Epithelial cell of esophagus (primary cell): ENCODE measurements at regions not wholly inside any gene's neighbourhood (a gene's known extent, or its start where the extent isn't known, plus 50 kb on each side); places are given as distances from the start of the nearest gene placed in this dataset.
"Not testable (repeated sequence)": the region's sequence is repeated elsewhere in the genome, so short reads cannot be mapped to it uniquely, and the experiment has no call there.

Experiments
- DNase-seq: peaks from one replicate; pipeline ENCODE4 v3.0.0; 2010; ENCODE audit warnings: low read depth
- H3K4me3 ChIP-seq: 2 replicates; pipeline ENCODE4 v1.5.1; 2011; ENCODE audit warnings: mild to moderate bottlenecking, low read length, control low read depth
- CTCF ChIP-seq: IDR thresholded peaks from 2 replicates; pipeline ENCODE4 v1.5.1; 2011; ENCODE audit warnings: low read depth, mild to moderate bottlenecking, low read length, control low read depth, inconsistent platforms; ENCODE audit not compliant: insufficient read depth; ENCODE audit errors: missing control alignments

GRCh38 chr4:170803492-170803891 is 713.7 kb upstream of the AADAT start:
- no peak overlapping the region for H3K4me3 ChIP-seq
- TF ChIP-seq CTCF: no peak

GRCh38 chr4:170801771-170802170 is 712.0 kb upstream of the AADAT start:
- H3K4me3 ChIP-seq: no peak overlapping the region
- TF ChIP-seq CTCF: no peak
- DNase-seq: no peak

More at GRCh38 chr4:170803492-170803891, 713.7 kb upstream of the AADAT start:
- DNase-seq: no peak

- no peak for TF ChIP-seq CTCF
- no peak overlapping the region for H3K4me3 ChIP-seq
- DNase-seq: no peak
These were observed 704.8 kb upstream of the AADAT start for GRCh38 chr4:170794525-170794924.

- DNase-seq, H3K4me3 ChIP-seq: not testable (repeated sequence)
These were observed 698.8 kb upstream of the AADAT start for GRCh38 chr4:170788540-170789051.

GRCh38 chr4:170777663-170778062 is 687.9 kb upstream of the AADAT start:
- no peak for DNase-seq
- TF ChIP-seq CTCF: no peak
- no peak overlapping the region for H3K4me3 ChIP-seq

- no peak overlapping the region for H3K4me3 ChIP-seq
- DNase-seq: no peak
- no peak for TF ChIP-seq CTCF
These were observed 687.2 kb upstream of the AADAT start for GRCh38 chr4:170776983-170777382.

GRCh38 chr4:170775851-170776250 is 686.1 kb upstream of the AADAT start:
- no peak for TF ChIP-seq CTCF
- H3K4me3 ChIP-seq: no peak overlapping the region
- DNase-seq: no peak

- no peak for TF ChIP-seq CTCF
- no peak for DNase-seq
- H3K4me3 ChIP-seq: no peak overlapping the region
These were observed 684.0 kb upstream of the AADAT start for GRCh38 chr4:170773709-170774273.
